Left ventricle myocardium inferior (tissue), 1 donor: ENCODE measurements at regions not wholly inside any gene's neighbourhood (a gene's known extent, or its start where the extent isn't known, plus 50 kb on each side); places are given as distances from the start of the nearest gene placed in this dataset.

Experiments
- DNase-seq: peaks from one replicate; pipeline ENCODE4 v3.0.0-alpha.2; 2020
- H3K27ac ChIP-seq: fragments of 200-600 bp; replicated peaks from 2 replicates; pipeline ENCODE4 v1.8.0; 2021
- H3K27me3 ChIP-seq: fragments of 200-600 bp; 2 replicates; pipeline ENCODE4 v1.8.0; 2021; ENCODE audit warnings: low read depth
- H3K36me3 ChIP-seq: fragments of 200-600 bp; 2 replicates; pipeline ENCODE4 v1.8.0; 2021
- H3K4me1 ChIP-seq: fragments of 200-600 bp; 2 replicates; pipeline ENCODE4 v1.8.0; 2021
- H3K4me3 ChIP-seq: fragments of 200-600 bp; 2 replicates; pipeline ENCODE4 v1.8.0; 2021; ENCODE audit warnings: mild to moderate bottlenecking, moderate library complexity
- H3K9me3 ChIP-seq: fragments of 200-600 bp; replicated peaks from 2 replicates; pipeline ENCODE4 v1.8.0; 2021
- CTCF ChIP-seq: fragments of 200-600 bp; IDR thresholded peaks from 2 replicates; pipeline ENCODE4 v1.8.0; 2021; ENCODE audit warnings: antibody characterized with exemption, mild to moderate bottlenecking, borderline replicate concordance
- intact Hi-C: fragments of 100-400 bp; cut with micrococcal nuclease; formaldehyde crosslinking; loops from one replicate; pipeline ENCODE4 v1.11.0; 2022
- donor health status: DM: no; HTN: yes; CAD: no; lungs with severe emphysema.

DNA sequence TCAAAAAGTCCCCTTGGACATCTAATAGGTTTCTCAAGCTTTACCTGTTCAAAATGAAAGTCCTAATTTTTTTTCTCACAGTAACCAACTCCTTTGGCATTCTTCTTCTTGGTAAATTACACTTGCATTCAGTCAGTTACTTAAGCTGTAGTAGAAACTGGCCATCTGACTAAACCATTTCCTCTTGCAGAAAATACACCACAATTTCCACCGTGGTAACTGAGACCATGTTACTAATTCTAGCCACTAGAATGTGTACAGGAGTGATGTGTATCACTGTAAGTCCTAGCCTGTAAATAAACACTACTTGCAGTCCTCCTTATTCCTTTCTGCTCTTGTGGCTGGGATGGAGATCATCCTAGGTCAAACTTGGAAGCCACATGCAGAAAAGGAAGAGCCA, 965.4 kb upstream of the TMPRSS15 start:
- no peak overlapping the region for H3K27ac ChIP-seq
- no peaks in the 10 kb centered on the region for H3K4me1 ChIP-seq
- no peak for DNase-seq
- H3K27me3 ChIP-seq: no peaks in the 10 kb centered on the region
- H3K9me3 ChIP-seq: peaks cover 5% of the 10 kb centered on the region
- no peak overlapping the region for H3K4me3 ChIP-seq
- no peaks in the 10 kb centered on the region for H3K36me3 ChIP-seq
- intact Hi-C loops: no loop called here
- TF ChIP-seq CTCF: no peak

- H3K36me3 ChIP-seq: no peaks in the 10 kb centered on the region
- intact Hi-C loops: no loop called here
- no peak for TF ChIP-seq CTCF
- H3K4me1 ChIP-seq: no peaks in the 10 kb centered on the region
- no peaks in the 10 kb centered on the region for H3K27me3 ChIP-seq
- no peak overlapping the region for H3K4me3 ChIP-seq
- DNase-seq: no peak
- no peaks in the 10 kb centered on the region for H3K9me3 ChIP-seq
- H3K27ac ChIP-seq: no peak overlapping the region
Measured at GRCh38 chr21:19392390-19392789, 988.8 kb upstream of the TMPRSS15 start.

- no peak overlapping the region for H3K4me3 ChIP-seq
- intact Hi-C loops: no loop called here
- DNase-seq: no peak
- no peak overlapping the region for H3K27ac ChIP-seq
- no peaks in the 10 kb centered on the region for H3K4me1 ChIP-seq
- H3K9me3 ChIP-seq: no peaks in the 10 kb centered on the region
- H3K36me3 ChIP-seq: no peaks in the 10 kb centered on the region
- no peak for TF ChIP-seq CTCF
- no peaks in the 10 kb centered on the region for H3K27me3 ChIP-seq
Measured at GRCh38 chr21:19400223-19400770, 996.7 kb upstream of the TMPRSS15 start.

DNA sequence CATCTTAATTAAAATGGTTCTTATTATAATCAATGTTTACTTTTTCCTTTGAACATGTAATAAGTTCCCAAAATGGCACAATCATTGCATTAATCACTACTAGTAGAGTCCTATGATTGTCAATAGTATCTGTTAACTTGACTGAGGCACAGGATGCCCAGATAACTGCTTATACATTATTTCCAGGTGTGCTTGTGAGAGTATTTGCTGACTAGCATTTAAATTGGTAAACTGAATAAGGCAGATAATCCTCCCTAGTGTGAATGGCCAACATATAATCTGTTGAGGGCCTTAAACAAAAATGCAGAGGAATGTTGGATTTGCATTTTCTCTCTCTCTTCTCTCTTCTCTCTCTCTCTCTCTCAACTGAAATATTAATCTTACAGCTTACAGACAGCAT, 999.3 kb upstream of the TMPRSS15 start:
- TF ChIP-seq CTCF: no peak
- intact Hi-C loops: no loop called here
- Histone ChIP-seq H3K9me3 (no peaks in the 10 kb centered on the region), H3K27ac (no peak overlapping the region), H3K27me3 (no peaks in the 10 kb centered on the region), H3K4me1 (no peaks in the 10 kb centered on the region), H3K36me3 (no peaks in the 10 kb centered on the region), H3K4me3 (no peak overlapping the region)
- no peak for DNase-seq

DNA sequence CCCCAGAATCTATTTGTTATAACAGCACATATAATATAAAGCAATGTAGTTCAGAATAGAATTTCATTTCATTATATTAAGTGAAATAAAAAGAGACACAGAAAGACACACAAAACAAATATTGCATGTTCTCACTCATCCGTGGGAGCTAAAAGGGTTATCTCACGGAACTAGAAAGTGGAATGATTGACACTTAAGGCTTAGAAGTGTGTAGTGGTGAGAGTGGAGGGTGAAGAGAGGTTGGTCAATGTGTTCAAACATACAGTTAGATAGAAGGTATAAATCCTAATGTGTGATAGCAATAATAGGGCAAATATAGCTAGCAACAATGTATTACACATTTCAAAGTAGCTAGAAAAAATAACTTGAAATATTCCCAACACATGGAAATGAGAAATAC, 1001.7 kb upstream of the TMPRSS15 start:
- Histone ChIP-seq H3K9me3 (no peaks in the 10 kb centered on the region), H3K27me3 (no peaks in the 10 kb centered on the region), H3K4me3 (no peak overlapping the region), H3K4me1 (no peaks in the 10 kb centered on the region), H3K27ac (no peak overlapping the region), H3K36me3 (no peaks in the 10 kb centered on the region)
- no peak for TF ChIP-seq CTCF
- DNase-seq: no peak
- intact Hi-C loops: no loop called here

DNA sequence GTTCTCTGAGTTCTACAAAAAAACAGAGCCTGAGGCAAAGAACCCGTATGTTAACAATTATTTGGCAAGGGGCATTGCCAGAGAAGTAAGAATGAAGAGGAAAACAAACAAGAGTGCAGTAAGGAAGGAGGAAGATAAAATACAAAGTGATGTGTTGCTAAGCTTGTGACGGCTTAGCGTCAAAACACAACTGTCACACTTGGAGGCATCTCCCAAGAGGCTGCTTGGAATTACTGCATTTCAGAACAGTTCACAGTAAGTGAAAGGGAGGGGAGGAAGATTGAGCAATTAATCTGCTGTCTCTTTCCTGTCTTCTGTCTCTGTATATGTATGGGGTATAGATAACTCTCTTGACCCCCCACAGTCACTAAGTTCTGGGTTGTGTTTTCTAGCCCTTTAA, 1017.0 kb upstream of the TMPRSS15 start:
- peaks cover 29% of the 10 kb centered on the region for H3K9me3 ChIP-seq
- no peaks in the 10 kb centered on the region for H3K36me3 ChIP-seq
- H3K4me3 ChIP-seq: no peak overlapping the region
- no peaks in the 10 kb centered on the region for H3K4me1 ChIP-seq
- intact Hi-C loops: no loop called here
- no peak for DNase-seq
- H3K27me3 ChIP-seq: no peaks in the 10 kb centered on the region
- no peak overlapping the region for H3K27ac ChIP-seq
- TF ChIP-seq CTCF: no peak
